Rectal smooth muscle tissue (tissue), 1 donor: ENCODE measurements at regions not wholly inside any gene's neighbourhood (a gene's known extent, or its start where the extent isn't known, plus 50 kb on each side); places are given as distances from the start of the nearest gene placed in this dataset.
"Not testable (repeated sequence)": the region's sequence is repeated elsewhere in the genome, so short reads cannot be mapped to it uniquely, and the experiment has no call there.

Experiments
- H3K27ac ChIP-seq: one replicate; pipeline ENCODE4 v1.7.0; 2013; ENCODE audit warnings: low read depth, low read length, inconsistent platforms
- H3K27me3 ChIP-seq: one replicate; pipeline ENCODE4 v1.7.0; 2013; ENCODE audit warnings: low read length; ENCODE audit not compliant: control insufficient read depth, insufficient read depth
- H3K36me3 ChIP-seq: one replicate; pipeline ENCODE4 v1.7.0; 2013; ENCODE audit warnings: low read length; ENCODE audit not compliant: control insufficient read depth, insufficient read depth
- H3K4me1 ChIP-seq: one replicate; pipeline ENCODE4 v1.7.0; 2013; ENCODE audit warnings: low read length; ENCODE audit not compliant: control insufficient read depth, insufficient read depth
- H3K4me3 ChIP-seq: one replicate; pipeline ENCODE4 v1.7.0; 2013; ENCODE audit warnings: low read length
- H3K9ac ChIP-seq: one replicate; pipeline ENCODE4 v1.7.0; 2013; ENCODE audit warnings: low read length

- not testable (repeated sequence) for H3K27ac ChIP-seq, H3K9ac ChIP-seq, H3K36me3 ChIP-seq, H3K4me1 ChIP-seq, H3K4me3 ChIP-seq, H3K27me3 ChIP-seq
These were observed 124.2 kb downstream of the KCNRG start for GRCh38 chr13:50139435-50139934.

GRCh38 chr13:50140153-50140552 lies 124.9 kb downstream of the KCNRG start:
- H3K27me3 ChIP-seq = no peaks in the 10 kb centered on the region
- H3K27ac ChIP-seq = no peak overlapping the region
- no peaks in the 10 kb centered on the region for H3K36me3 ChIP-seq
- no peak overlapping the region for H3K9ac ChIP-seq
- no peaks in the 10 kb centered on the region for H3K4me1 ChIP-seq
- H3K4me3 ChIP-seq = no peak overlapping the region

- Histone ChIP-seq H3K27ac (no peak overlapping the region), H3K9ac (no peak overlapping the region)
These were observed 125.5 kb downstream of the KCNRG start for GRCh38 chr13:50140581-50141374.

GRCh38 chr13:50141375-50141975 lies 126.2 kb downstream of the KCNRG start:
- H3K4me3 ChIP-seq = no peak overlapping the region
- H3K4me1 ChIP-seq = no peaks in the 10 kb centered on the region
- no peak overlapping the region for H3K27ac ChIP-seq
- no peaks in the 10 kb centered on the region for H3K36me3 ChIP-seq
- no peak overlapping the region for H3K9ac ChIP-seq
- no peaks in the 10 kb centered on the region for H3K27me3 ChIP-seq

More at GRCh38 chr13:50140581-50141374, 125.5 kb downstream of the KCNRG start:
- H3K4me1 ChIP-seq = no peaks in the 10 kb centered on the region
- H3K4me3 ChIP-seq = no peak overlapping the region
- no peaks in the 10 kb centered on the region for H3K27me3 ChIP-seq
- H3K36me3 ChIP-seq = no peaks in the 10 kb centered on the region

GRCh38 chr13:50144246-50145160 lies 129.3 kb downstream of the KCNRG start:
- no peaks in the 10 kb centered on the region for H3K4me1 ChIP-seq
- no peaks in the 10 kb centered on the region for H3K36me3 ChIP-seq
- H3K4me3 ChIP-seq = no peak overlapping the region
- H3K9ac ChIP-seq = no peak overlapping the region
- H3K27ac ChIP-seq = no peak overlapping the region
- H3K27me3 ChIP-seq = no peaks in the 10 kb centered on the region

- Histone ChIP-seq H3K36me3 (no peaks in the 10 kb centered on the region), H3K9ac (no peak overlapping the region), H3K27me3 (no peaks in the 10 kb centered on the region), H3K27ac (no peak overlapping the region), H3K4me3 (no peak overlapping the region), H3K4me1 (no peaks in the 10 kb centered on the region)
These were observed 134.0 kb downstream of the KCNRG start for GRCh38 chr13:50149214-50149613.

GRCh38 chr13:50149932-50150331 lies 134.7 kb downstream of the KCNRG start:
- no peak overlapping the region for H3K4me3 ChIP-seq
- H3K4me1 ChIP-seq = no peaks in the 10 kb centered on the region
- H3K27ac ChIP-seq = no peak overlapping the region
- H3K9ac ChIP-seq = no peak overlapping the region
- no peaks in the 10 kb centered on the region for H3K36me3 ChIP-seq
- no peaks in the 10 kb centered on the region for H3K27me3 ChIP-seq

- Histone ChIP-seq H3K27me3 (no peaks in the 10 kb centered on the region), H3K4me1 (no peaks in the 10 kb centered on the region), H3K36me3 (no peaks in the 10 kb centered on the region), H3K4me3 (peak overlapping the region; percentile 10), H3K27ac (no peak overlapping the region), H3K9ac (no peak overlapping the region)
These were observed 137.0 kb downstream of the KCNRG start for GRCh38 chr13:50152224-50152623.

- Histone ChIP-seq H3K36me3 (no peaks in the 10 kb centered on the region), H3K4me1 (no peaks in the 10 kb centered on the region), H3K9ac (no peak overlapping the region), H3K4me3 (peak overlapping the region; percentile 21), H3K27me3 (no peaks in the 10 kb centered on the region), H3K27ac (no peak overlapping the region)
These were observed 137.5 kb downstream of the KCNRG start for GRCh38 chr13:50152655-50153309.

GRCh38 chr13:50153401-50153800 lies 138.2 kb downstream of the KCNRG start:
- Histone ChIP-seq H3K4me1 (no peaks in the 10 kb centered on the region), H3K36me3 (no peaks in the 10 kb centered on the region), H3K27me3 (no peaks in the 10 kb centered on the region), H3K27ac (no peak overlapping the region), H3K9ac (no peak overlapping the region), H3K4me3 (no peak overlapping the region)

GRCh38 chr13:50153876-50154275 lies 138.6 kb downstream of the KCNRG start:
- H3K4me3 ChIP-seq = no peak overlapping the region
- no peak overlapping the region for H3K27ac ChIP-seq

GRCh38 chr13:50154697-50155096 lies 139.5 kb downstream of the KCNRG start:
- no peaks in the 10 kb centered on the region for H3K4me1 ChIP-seq
- H3K9ac ChIP-seq = no peak overlapping the region
- H3K27ac ChIP-seq = no peak overlapping the region
- no peaks in the 10 kb centered on the region for H3K36me3 ChIP-seq
- H3K4me3 ChIP-seq = no peak overlapping the region
- no peaks in the 10 kb centered on the region for H3K27me3 ChIP-seq

More at GRCh38 chr13:50153876-50154275, 138.6 kb downstream of the KCNRG start:
- Histone ChIP-seq H3K4me1 (no peaks in the 10 kb centered on the region), H3K36me3 (no peaks in the 10 kb centered on the region), H3K27me3 (no peaks in the 10 kb centered on the region), H3K9ac (no peak overlapping the region)
